ENCODE measurements at regions not wholly inside any gene's neighbourhood (a gene's known extent, or its start where the extent isn't known, plus 50 kb on each side); places are given as distances from the start of the nearest gene placed in this dataset.

DNA sequence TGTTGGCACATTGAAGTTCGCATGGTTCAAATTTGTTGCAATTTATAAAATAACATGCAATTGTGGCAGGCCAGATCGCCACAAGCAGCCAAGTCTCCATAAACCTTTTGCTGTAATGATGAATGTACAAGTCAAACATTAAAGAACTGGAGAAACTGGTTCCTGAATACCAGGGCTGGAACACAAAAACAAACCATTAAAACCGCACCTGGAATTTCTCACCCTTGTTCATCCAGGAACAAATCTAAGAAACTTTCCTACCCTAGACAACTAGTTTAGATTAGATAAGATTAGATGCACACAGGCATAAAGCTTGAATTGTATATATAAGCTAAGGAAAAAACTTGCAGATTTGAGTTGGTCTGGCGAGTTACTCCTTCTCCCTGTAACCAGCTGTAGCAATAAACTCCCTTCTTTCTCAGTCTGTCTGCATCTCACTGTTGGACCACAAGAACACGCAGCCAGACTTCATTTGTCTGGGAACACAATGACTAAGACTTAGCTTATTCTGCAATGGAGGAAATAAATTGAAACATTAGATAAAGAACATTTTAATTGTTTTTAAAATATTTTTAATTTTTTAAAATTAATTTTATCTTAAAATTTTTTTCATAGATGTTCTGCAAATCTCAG lies 1835.5 kb upstream of the LRRTM1 start:
- no peak for TF ChIP-seq CTCF (IDR thresholded peaks at IDR 0.05; ENCODE audit: low read depth, low read length, missing control alignments)
- H3K4me3 ChIP-seq (ENCODE audit: low read depth, low read length) = no peak overlapping the region
- DNase-seq (ENCODE audit: low read depth) = no peak

- no peak overlapping the region for H3K4me3 ChIP-seq (ENCODE audit: low read depth, low read length)
- DNase-seq (ENCODE audit: low read depth) = no peak
- TF ChIP-seq CTCF (IDR thresholded peaks at IDR 0.05; ENCODE audit: low read depth, low read length, missing control alignments) = no peak
These were observed 1832.9 kb upstream of the LRRTM1 start for GRCh38 chr2:82137441-82137840.

- no peak for DNase-seq (ENCODE audit: low read depth)
- no peak for TF ChIP-seq CTCF (IDR thresholded peaks at IDR 0.05; ENCODE audit: low read depth, low read length, missing control alignments)
- H3K4me3 ChIP-seq (ENCODE audit: low read depth, low read length) = no peak overlapping the region
These were observed 1823.5 kb upstream of the LRRTM1 start for GRCh38 chr2:82128051-82128450.

DNA sequence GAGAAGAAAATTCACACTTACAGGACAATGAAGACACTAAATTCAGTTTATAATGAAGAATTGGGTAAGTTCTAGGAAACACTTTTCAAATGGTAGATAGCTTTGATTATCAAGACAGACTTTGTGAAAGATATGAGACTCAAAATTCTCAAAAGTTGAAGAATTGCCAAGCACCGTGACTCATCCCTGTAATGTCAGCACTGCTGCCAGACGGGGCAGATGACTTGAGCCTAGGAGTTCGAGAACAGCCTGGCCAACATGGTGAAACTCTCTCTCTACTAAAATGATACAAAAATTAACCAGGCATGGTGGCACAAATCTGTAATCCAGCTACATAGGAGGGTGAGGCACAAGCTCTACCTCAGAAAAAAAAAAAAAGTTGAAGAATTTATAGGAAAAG lies 1820.1 kb upstream of the LRRTM1 start:
- DNase-seq (ENCODE audit: low read depth) = no peak
- H3K4me3 ChIP-seq (ENCODE audit: low read depth, low read length) = no peak overlapping the region
- TF ChIP-seq CTCF (IDR thresholded peaks at IDR 0.05; ENCODE audit: low read depth, low read length, missing control alignments) = no peak

- DNase-seq (ENCODE audit: low read depth) = no peak
- H3K4me3 ChIP-seq (ENCODE audit: low read depth, low read length) = no peak overlapping the region
- TF ChIP-seq CTCF (IDR thresholded peaks at IDR 0.05; ENCODE audit: low read depth, low read length, missing control alignments) = no peak
These were observed 1816.1 kb upstream of the LRRTM1 start for GRCh38 chr2:82120654-82121053.

DNA sequence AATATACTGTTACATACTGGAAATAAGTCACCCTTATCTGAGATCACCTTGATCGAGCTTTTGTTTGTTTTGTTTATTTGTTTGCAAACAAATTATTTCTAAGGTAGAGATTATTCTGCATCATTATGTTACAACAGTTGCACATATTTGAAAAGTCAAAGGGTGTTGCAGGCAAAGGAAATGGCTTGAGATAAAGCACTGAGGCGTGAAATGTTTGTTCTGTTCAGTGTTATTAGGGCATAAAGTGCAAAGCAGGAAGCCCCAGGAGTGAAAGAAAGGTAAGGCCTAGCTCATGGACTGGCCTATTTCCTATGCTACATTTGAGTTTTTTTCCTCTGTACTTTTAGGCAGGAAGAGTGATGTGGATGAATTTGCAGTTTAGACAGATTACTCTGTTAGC lies 1815.6 kb upstream of the LRRTM1 start:
- no peak for DNase-seq (ENCODE audit: low read depth)
- no peak overlapping the region for H3K4me3 ChIP-seq (ENCODE audit: low read depth, low read length)
- no peak for TF ChIP-seq CTCF (IDR thresholded peaks at IDR 0.05; ENCODE audit: low read depth, low read length, missing control alignments)

DNA sequence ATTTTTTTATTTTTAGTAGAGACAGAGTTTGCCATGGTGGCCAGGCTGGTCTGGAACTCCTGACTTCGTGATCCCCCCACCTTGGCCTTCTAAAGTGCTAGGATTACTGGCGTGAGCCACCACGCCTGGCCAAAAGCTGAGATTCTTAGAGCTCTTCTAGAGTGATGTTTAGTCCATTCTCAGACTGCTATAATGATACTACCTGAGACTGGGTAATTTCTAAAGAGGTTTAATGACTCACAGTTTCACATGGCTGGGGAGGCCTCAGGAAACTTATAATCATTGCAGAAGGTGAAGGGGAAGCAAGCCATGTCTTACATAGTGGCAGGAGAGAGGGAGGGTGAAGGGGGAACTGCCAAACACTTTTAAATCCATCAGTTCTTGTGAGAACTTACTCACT lies 1804.9 kb upstream of the LRRTM1 start:
- no peak for DNase-seq (ENCODE audit: low read depth)
- no peak overlapping the region for H3K4me3 ChIP-seq (ENCODE audit: low read depth, low read length)
- TF ChIP-seq CTCF (IDR thresholded peaks at IDR 0.05; ENCODE audit: low read depth, low read length, missing control alignments) = no peak
